B cell (primary cell): ENCODE measurements at regions not wholly inside any gene's neighbourhood (a gene's known extent, or its start where the extent isn't known, plus 50 kb on each side); places are given as distances from the start of the nearest gene placed in this dataset.

Experiments used
- ATAC-seq: fragments of 200-7000 bp; cut with Tn5 transposase; one replicate; pipeline ENCODE4 v1.10.0; 2021; ENCODE audit warnings: low read depth, mild to moderate bottlenecking, moderate number of reproducible peaks, moderate library complexity
- CTCF ChIA-PET: fragments of 350-600 bp; sonication (Branson Sonifier 250); formaldehyde crosslinking; loops from one replicate; lab custom pipeline; 2021; ENCODE audit warnings: antibody characterized with exemption, inconsistent platforms; lab: Charles Lee
- POLR2A ChIA-PET: fragments of 350-600 bp; sonication (Branson Sonifier 250); formaldehyde crosslinking; loops from one replicate; lab custom pipeline; 2021; ENCODE audit warnings: antibody characterized with exemption; lab: Charles Lee
- DNase-seq: peaks from one replicate; pipeline ENCODE4 v3.0.0; 2013
- H2AFZ ChIP-seq: 2 replicates; pipeline ENCODE4 v1.6.1; 2012; ENCODE audit warnings: mild to moderate bottlenecking, low read depth, low read length; ENCODE audit not compliant: insufficient read depth, poor library complexity, severe bottlenecking
- H3K27ac ChIP-seq, 2 donors: 1 replicate in 1 of 2; 2 replicates in 1 of 2; pipeline ENCODE4 v1.5.1; 2012 to 2013; ENCODE audit warnings: low read length in 2 of 2, mild to moderate bottlenecking in 2 of 2, moderate library complexity in 1 of 2
- H3K27me3 ChIP-seq, 4 experiments: fragments of 200-600 bp in 1 of 4; sonication (generic) in 1 of 4; replicated peaks in 1 of 4; 1 replicate in 2 of 4; 2 replicates in 2 of 4; pipeline versions ENCODE4 v1.6.1 to v1.7.0; 2013 to 2016; ENCODE audit warnings: low read length in 3 of 4, mild to moderate bottlenecking in 2 of 4, mixed read lengths in 1 of 4, moderate library complexity in 1 of 4; ENCODE audit not compliant: insufficient read depth in 4 of 4, control insufficient read depth in 3 of 4; ENCODE audit errors: control extremely low read depth in 1 of 4
- H3K36me3 ChIP-seq, 2 experiments: replicated peaks in 1 of 2; 1 replicate in 1 of 2; 2 replicates in 1 of 2; pipeline versions ENCODE4 v1.6.1 to v1.7.1; 2013; ENCODE audit warnings: low read length in 1 of 2; ENCODE audit not compliant: insufficient read depth in 2 of 2, control insufficient read depth in 1 of 2; ENCODE audit errors: control extremely low read depth in 1 of 2, extremely low read depth in 1 of 2
- H3K4me1 ChIP-seq, 2 donors: fragments of 200-600 bp in 1 of 2; sonication (generic) in 1 of 2; 1 replicate in 1 of 2; 2 replicates in 1 of 2; pipeline versions ENCODE4 v1.5.1 to v1.6.1; 2013 to 2017; ENCODE audit warnings: low read length in 2 of 2; ENCODE audit not compliant: control insufficient read depth in 2 of 2, insufficient read depth in 2 of 2
- H3K4me2 ChIP-seq: replicated peaks from 2 replicates; pipeline ENCODE3; 2012; ENCODE audit warnings: mild to moderate bottlenecking, low read depth, low read length; ENCODE audit not compliant: poor library complexity, severe bottlenecking
- H3K4me3 ChIP-seq, 5 experiments: fragments of 200-600 bp in 1 of 5; sonication (generic) in 1 of 5; 1 replicate in 3 of 5; 2 replicates in 2 of 5; pipeline versions ENCODE4 v1.5.1 to v1.7.0; 2011 to 2016; ENCODE audit warnings: low read length in 4 of 5, mild to moderate bottlenecking in 4 of 5, low read depth in 2 of 5, control low read depth in 1 of 5, moderate library complexity in 1 of 5; ENCODE audit not compliant: insufficient read depth in 1 of 5; ENCODE audit errors: control extremely low read depth in 1 of 5, extremely low read depth in 1 of 5
- H3K79me2 ChIP-seq: fragments of 200-600 bp; sonication (generic); one replicate; pipeline ENCODE4 v1.6.0; 2016; ENCODE audit warnings: low read length; ENCODE audit not compliant: control insufficient read depth, insufficient read depth
- H3K9ac ChIP-seq: fragments of 200-600 bp; sonication (generic); 2 replicates; pipeline ENCODE4 v1.6.1; 2017; ENCODE audit warnings: mild to moderate bottlenecking, low read length, moderate library complexity
- H3K9me3 ChIP-seq, 3 donors: one replicate each; pipeline versions ENCODE4 v1.6.1 to v1.7.1; 2013; ENCODE audit warnings: low read length in 2 of 3; ENCODE audit not compliant: control insufficient read depth in 2 of 3, insufficient read depth in 1 of 3; ENCODE audit errors: control extremely low read depth in 1 of 3
- H4K20me1 ChIP-seq: 2 replicates; pipeline ENCODE4 v1.6.0; 2012; ENCODE audit warnings: mild to moderate bottlenecking, low read length; ENCODE audit not compliant: insufficient read depth, control insufficient read depth, poor library complexity, severe bottlenecking
- H3K27ac Mint-ChIP-seq: one replicate; pipeline ENCODE4 v1.8.0; 2021; ENCODE audit warnings: mixed read lengths
- H3K27me3 Mint-ChIP-seq: one replicate; pipeline ENCODE4 v1.8.0; 2021; ENCODE audit warnings: mixed read lengths
- H3K4me1 Mint-ChIP-seq: one replicate; pipeline ENCODE4 v1.8.0; 2021; ENCODE audit warnings: mixed read lengths
- H3K4me3 Mint-ChIP-seq: one replicate; pipeline ENCODE4 v1.8.0; 2021; ENCODE audit warnings: mixed read lengths
- H3K9me3 Mint-ChIP-seq: one replicate; pipeline ENCODE4 v1.8.0; 2022; ENCODE audit warnings: mixed read lengths; ENCODE audit not compliant: insufficient read depth
- EZH2 ChIP-seq: IDR thresholded peaks from 2 replicates; pipeline ENCODE4 v1.6.1; 2012; ENCODE audit warnings: borderline replicate concordance, low read depth, mild to moderate bottlenecking, moderate library complexity, low read length; ENCODE audit not compliant: insufficient read depth, poor library complexity, severe bottlenecking
- WGBS: methylation state at CpG from one replicate; pipeline ENCODE4 v1.1.5; 2013; ENCODE audit warnings: missing lambda C conversion rate; ENCODE audit not compliant: insufficient coverage; 5-methylcytosine and 5-hydroxymethylcytosine counted together
- intact Hi-C: fragments of 100-400 bp; cut with micrococcal nuclease; formaldehyde crosslinking; loops from one replicate; pipeline ENCODE4 v1.10.0; 2022
- TF ChIP-seq, protein P1 (sequence below): fragments of 200-600 bp; IDR thresholded peaks from one replicate; pipeline ENCODE4 v1.8.0; 2022; ENCODE audit warnings: antibody characterized with exemption, mild to moderate bottlenecking

DNA sequence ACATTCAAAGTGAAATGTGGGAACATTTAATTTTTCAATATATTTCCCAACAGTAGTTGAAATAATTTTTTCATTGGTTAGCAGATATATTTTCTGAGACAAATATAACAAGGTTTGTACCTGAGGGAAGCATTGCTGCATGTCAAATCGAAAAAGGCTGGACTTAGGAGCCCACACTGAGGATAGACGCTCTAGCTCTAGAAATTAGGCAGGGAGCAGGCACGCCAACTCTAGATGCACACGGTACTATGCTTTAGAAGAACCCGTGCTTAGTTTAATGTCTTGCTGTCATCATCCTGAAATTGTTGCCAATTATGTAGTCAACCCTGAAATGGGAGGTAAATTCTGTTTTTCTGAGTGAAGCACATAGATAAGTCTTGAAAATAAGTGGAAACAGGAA is 731.1 kb upstream of the ZNF804A start:
- ChIA-PET POLR2A (no interaction called here), CTCF (no interaction called here)
- Mint-ChIP-seq H3K4me1 (no peaks in the 10 kb centered on the region), H3K9me3 (no peaks in the 10 kb centered on the region), H3K4me3 (no peak overlapping the region), H3K27ac (no peak overlapping the region), H3K27me3 (no peaks in the 10 kb centered on the region)
- ATAC-seq = no peak
- no peak for DNase-seq
- no peak overlapping the region for H2AFZ ChIP-seq
- no peak for TF ChIP-seq EZH2
- TF ChIP-seq, protein P1, sequence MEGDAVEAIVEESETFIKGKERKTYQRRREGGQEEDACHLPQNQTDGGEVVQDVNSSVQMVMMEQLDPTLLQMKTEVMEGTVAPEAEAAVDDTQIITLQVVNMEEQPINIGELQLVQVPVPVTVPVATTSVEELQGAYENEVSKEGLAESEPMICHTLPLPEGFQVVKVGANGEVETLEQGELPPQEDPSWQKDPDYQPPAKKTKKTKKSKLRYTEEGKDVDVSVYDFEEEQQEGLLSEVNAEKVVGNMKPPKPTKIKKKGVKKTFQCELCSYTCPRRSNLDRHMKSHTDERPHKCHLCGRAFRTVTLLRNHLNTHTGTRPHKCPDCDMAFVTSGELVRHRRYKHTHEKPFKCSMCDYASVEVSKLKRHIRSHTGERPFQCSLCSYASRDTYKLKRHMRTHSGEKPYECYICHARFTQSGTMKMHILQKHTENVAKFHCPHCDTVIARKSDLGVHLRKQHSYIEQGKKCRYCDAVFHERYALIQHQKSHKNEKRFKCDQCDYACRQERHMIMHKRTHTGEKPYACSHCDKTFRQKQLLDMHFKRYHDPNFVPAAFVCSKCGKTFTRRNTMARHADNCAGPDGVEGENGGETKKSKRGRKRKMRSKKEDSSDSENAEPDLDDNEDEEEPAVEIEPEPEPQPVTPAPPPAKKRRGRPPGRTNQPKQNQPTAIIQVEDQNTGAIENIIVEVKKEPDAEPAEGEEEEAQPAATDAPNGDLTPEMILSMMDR = no peak
- no peak overlapping the region for H3K9ac ChIP-seq
- H3K4me3 ChIP-seq = no peak overlapping the region
- no peaks in the 10 kb centered on the region for H3K9me3 ChIP-seq
- 87% methylated on average over 5 of the region's 5 CpGs for WGBS
- no peak overlapping the region for H3K4me2 ChIP-seq
- no peaks in the 10 kb centered on the region for H3K79me2 ChIP-seq
- no peaks in the 10 kb centered on the region for H4K20me1 ChIP-seq
- H3K27me3 ChIP-seq = no peaks in the 10 kb centered on the region
- intact Hi-C loops = no loop called here
- H3K4me1 ChIP-seq = no peaks in the 10 kb centered on the region
- no peaks in the 10 kb centered on the region for H3K36me3 ChIP-seq
- no peak overlapping the region for H3K27ac ChIP-seq

DNA sequence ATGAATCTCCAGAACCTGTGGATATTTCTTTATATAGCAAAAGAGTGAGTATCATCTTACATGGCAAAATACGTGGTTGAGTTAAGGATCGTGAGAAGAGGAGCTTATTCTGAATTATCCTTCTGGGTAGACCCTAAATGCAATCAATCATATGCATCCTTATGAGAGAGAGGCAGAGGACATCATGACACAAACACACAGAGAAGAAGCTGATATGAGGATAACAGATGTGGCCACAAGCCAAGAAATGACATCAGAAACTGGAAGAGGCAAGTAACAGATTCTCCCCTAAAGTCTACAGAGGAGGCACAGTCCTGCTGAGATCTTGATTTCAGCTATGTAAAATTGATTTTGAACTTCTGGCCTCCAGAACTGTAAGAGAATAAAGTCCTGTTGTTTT is 730.2 kb upstream of the ZNF804A start:
- no peaks in the 10 kb centered on the region for H3K79me2 ChIP-seq
- no peaks in the 10 kb centered on the region for H3K36me3 ChIP-seq
- H3K27ac ChIP-seq = no peak overlapping the region
- ATAC-seq (no peak), DNase-seq (no peak)
- intact Hi-C loops = no loop called here
- no peak overlapping the region for H3K9ac ChIP-seq
- ChIA-PET POLR2A (no interaction called here), CTCF (no interaction called here)
- H3K4me1 ChIP-seq = no peaks in the 10 kb centered on the region
- no peaks in the 10 kb centered on the region for H4K20me1 ChIP-seq
- no peak overlapping the region for H3K4me3 ChIP-seq
- H3K27me3 ChIP-seq = no peaks in the 10 kb centered on the region
- H2AFZ ChIP-seq = no peak overlapping the region
- H3K9me3 ChIP-seq = no peaks in the 10 kb centered on the region
- H3K4me2 ChIP-seq = no peak overlapping the region
- Mint-ChIP-seq H3K27me3 (no peaks in the 10 kb centered on the region), H3K4me1 (no peaks in the 10 kb centered on the region), H3K27ac (no peak overlapping the region), H3K9me3 (no peaks in the 10 kb centered on the region), H3K4me3 (no peak overlapping the region)
- no peak for TF ChIP-seq EZH2
- TF ChIP-seq, protein P1 = no peak
- no CpG with 5 or more reads among the region's 2 CpGs for WGBS
